MM.1S (cell line): ENCODE measurements at regions not wholly inside any gene's neighbourhood (a gene's known extent, or its start where the extent isn't known, plus 50 kb on each side); places are given as distances from the start of the nearest gene placed in this dataset.

ENCODE experiments used
- CTCF ChIP-seq: fragments of 300-600 bp; sonication (generic); IDR thresholded peaks from 2 replicates; pipeline ENCODE4 v1.5.1; 2016; ENCODE audit warnings: antibody characterized with exemption, low read length, mixed read lengths
- EZH2 ChIP-seq: fragments of 300-600 bp; sonication (generic); optimal IDR thresholded peaks from 2 replicates; pipeline ENCODE3; 2017; ENCODE audit warnings: low read depth, mild to moderate bottlenecking, antibody characterized with exemption, low read length, mixed read lengths

DNA sequence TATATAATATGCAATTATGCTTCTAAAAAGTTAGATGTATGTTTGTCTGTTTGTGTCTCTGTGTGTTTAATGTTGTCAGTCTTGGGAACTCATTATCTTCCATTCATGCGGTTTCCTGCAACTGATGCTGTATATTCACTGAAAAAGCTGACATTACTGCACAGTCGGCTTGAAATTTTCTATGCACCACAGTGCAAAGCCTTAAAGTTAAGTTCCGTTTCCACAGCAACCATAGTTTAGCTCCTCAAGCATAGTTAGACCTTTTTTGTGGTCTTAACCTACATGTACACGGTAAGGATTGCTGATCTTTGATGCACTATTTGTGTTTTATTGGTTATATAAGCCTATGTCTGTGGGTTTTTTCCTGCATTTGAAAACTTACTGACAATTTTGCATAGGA lies 309.4 kb downstream of the KCNC2 start:
- TF ChIP-seq CTCF, result no peak
- TF ChIP-seq EZH2, result no peak
